ENCODE measurements at regions not wholly inside any gene's neighbourhood (a gene's known extent, or its start where the extent isn't known, plus 50 kb on each side); places are given as distances from the start of the nearest gene placed in this dataset.
"Not testable (repeated sequence)": the region's sequence is repeated elsewhere in the genome, so short reads cannot be mapped to it uniquely, and the experiment has no call there.

DNA sequence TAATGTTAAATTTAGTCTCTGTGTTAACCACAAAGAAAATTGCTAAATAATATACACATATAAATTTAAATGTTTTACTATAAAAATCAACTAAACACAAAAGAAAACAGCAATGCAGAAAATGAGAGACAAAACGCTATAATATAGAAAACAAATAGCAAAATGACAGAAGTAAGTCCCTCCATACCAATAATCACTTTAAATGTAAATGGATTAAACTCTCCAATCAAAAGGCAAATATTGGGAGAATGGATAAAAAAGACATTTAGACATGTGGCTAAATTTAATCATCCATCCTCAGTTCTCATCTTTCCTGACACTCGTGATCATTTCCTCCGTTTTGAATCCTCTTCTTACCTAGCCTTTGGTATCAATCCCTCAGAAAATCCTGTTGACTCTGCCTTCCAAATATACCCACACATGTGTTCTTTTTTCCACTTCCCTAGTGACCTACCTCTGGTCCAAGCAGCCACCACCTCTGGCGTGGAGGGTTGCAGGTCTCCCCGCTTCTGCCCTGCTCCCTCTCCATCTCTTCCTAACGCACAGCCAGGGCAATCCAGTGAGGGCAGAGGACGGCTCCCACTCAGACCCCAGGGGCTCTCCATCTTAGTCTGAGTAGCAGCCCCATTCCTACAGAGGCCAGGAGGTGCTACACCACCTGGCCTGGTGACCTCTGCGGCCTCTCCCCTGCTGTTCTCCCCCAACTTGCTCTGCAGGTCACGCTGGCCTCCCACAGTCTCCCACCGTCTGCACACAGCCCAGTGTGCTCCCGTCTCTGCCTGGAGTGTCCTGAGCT is 149.2 kb downstream of the RNASET2 start:
- Histone ChIP-seq H3K4me3 (ENCODE audit: low read length) (no peak overlapping the region), H3K27me3 (ENCODE audit: control insufficient read depth, insufficient read depth, low read length) (no peaks in the 10 kb centered on the region), H3K9me3 (ENCODE audit: control insufficient read depth, insufficient read depth, low read length) (no peaks in the 10 kb centered on the region; the same call in 1 of the 2 replicates), H3K27ac (ENCODE audit: low read length) (no peak overlapping the region), H3K36me3 (ENCODE audit: control insufficient read depth, insufficient read depth, low read length) (no peaks in the 10 kb centered on the region), H3K4me1 (ENCODE audit: control insufficient read depth, insufficient read depth, low read length) (no peaks in the 10 kb centered on the region)
- WGBS (ENCODE audit: insufficient coverage, insufficient read length), result no CpG with 5 or more reads among the region's 11 CpGs
- no peak for DNase-seq (ENCODE audit: low read depth, low spot score)

DNA sequence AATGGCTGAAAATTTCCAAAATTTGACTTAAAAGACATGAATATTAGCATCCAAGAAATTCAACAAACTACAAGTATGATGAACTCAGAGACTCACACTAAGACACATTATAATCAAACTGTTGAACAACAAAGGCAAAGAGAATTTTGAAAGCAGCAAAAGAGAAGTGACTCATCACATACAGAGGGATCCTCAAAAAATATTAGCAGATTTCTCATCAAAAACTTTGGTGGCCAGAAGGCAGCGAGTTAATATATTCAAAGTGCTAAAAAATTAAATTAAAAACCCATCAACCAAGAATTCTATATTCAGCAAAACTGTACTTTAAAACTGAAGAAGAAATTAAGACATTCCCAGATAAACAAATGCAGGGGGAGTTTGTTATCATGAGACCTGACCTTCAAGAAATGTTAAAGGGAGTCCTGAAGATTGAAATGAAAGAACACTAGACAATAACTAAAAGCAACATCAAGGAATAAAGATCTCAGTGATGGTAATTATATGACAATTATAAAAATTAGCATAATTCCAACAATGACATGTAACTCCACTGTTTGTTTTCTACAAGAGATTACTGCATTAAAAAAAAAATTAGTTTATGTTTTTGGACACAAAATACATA is 150.0 kb downstream of the RNASET2 start:
- Histone ChIP-seq H3K36me3 (ENCODE audit: control insufficient read depth, insufficient read depth, low read length) (no peaks in the 10 kb centered on the region), H3K27me3 (ENCODE audit: control insufficient read depth, insufficient read depth, low read length) (no peaks in the 10 kb centered on the region)
- WGBS (ENCODE audit: insufficient coverage, insufficient read length), result no CpG with 5 or more reads among the region's 1 CpG

DNA sequence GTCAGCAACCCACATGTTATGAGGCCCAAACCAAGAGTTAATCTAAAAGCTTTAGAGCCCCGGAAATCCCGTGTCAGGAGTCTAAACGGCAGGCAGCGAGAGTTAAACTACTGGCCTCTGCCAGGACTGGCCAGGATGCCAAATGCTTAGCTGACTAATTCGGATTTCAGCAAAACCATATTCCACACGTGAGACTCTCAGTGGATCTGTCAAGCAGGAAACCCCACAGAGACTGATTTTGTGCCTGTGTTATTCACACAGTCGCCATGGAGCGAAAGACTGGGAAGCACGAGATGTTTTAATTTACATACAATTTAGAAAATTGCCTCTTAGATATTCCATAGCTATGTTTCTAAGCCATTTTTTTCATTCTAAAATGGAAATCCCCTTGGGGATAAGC is 152.9 kb downstream of the RNASET2 start:
- Histone ChIP-seq H3K9me3 (ENCODE audit: control insufficient read depth, insufficient read depth, low read length) (no peaks in the 10 kb centered on the region; the same call in 1 of the 2 replicates), H3K4me1 (ENCODE audit: control insufficient read depth, insufficient read depth, low read length) (no peaks in the 10 kb centered on the region), H3K27ac (ENCODE audit: low read length) (no peak overlapping the region), H3K27me3 (ENCODE audit: control insufficient read depth, insufficient read depth, low read length) (no peaks in the 10 kb centered on the region), H3K36me3 (ENCODE audit: control insufficient read depth, insufficient read depth, low read length) (no peaks in the 10 kb centered on the region), H3K4me3 (ENCODE audit: low read length) (no peak overlapping the region)
- WGBS (ENCODE audit: insufficient coverage, insufficient read length), result no CpG with 5 or more reads among the region's 9 CpGs
- DNase-seq (ENCODE audit: low read depth, low spot score), result no peak

More for the DNA sequence above, 150.0 kb downstream of the RNASET2 start:
- Histone ChIP-seq H3K4me3 (ENCODE audit: low read length) (no peak overlapping the region), H3K27ac (ENCODE audit: low read length) (no peak overlapping the region), H3K4me1 (ENCODE audit: control insufficient read depth, insufficient read depth, low read length) (no peaks in the 10 kb centered on the region), H3K9me3 (ENCODE audit: control insufficient read depth, insufficient read depth, low read length) (no peaks in the 10 kb centered on the region; the same call in 1 of the 2 replicates)
- DNase-seq (ENCODE audit: low read depth, low spot score), result no peak

DNA sequence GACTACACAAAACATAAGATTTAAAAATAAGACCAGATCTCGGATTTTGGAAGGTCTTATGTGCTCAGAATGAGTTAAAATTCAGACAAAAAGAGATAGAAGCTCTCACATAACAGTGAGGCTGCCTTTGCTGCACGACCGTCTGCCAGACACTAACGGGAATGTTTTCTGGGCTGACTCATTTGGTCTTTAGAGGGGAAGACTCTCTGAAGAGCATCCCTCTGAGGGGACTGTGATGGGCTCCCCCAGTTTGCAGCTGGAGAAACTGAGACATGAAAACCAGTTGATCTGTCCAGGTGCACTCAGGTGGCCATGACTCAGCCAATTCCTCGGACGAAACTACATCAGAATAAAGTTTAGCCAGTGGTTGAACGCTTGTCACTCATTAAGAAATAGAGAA is 153.9 kb downstream of the RNASET2 start:
- H3K9me3 ChIP-seq (ENCODE audit: control insufficient read depth, insufficient read depth, low read length), result no peaks in the 10 kb centered on the region; the same call in 1 of the 2 replicates
- H3K4me3 ChIP-seq (ENCODE audit: low read length), result no peak overlapping the region
- no peaks in the 10 kb centered on the region for H3K27me3 ChIP-seq (ENCODE audit: control insufficient read depth, insufficient read depth, low read length)
- no peak overlapping the region for H3K27ac ChIP-seq (ENCODE audit: low read length)
- no peak for DNase-seq (ENCODE audit: low read depth, low spot score)
- H3K4me1 ChIP-seq (ENCODE audit: control insufficient read depth, insufficient read depth, low read length), result no peaks in the 10 kb centered on the region
- H3K36me3 ChIP-seq (ENCODE audit: control insufficient read depth, insufficient read depth, low read length), result no peaks in the 10 kb centered on the region
- no CpG with 5 or more reads among the region's 7 CpGs for WGBS (ENCODE audit: insufficient coverage, insufficient read length)

DNA sequence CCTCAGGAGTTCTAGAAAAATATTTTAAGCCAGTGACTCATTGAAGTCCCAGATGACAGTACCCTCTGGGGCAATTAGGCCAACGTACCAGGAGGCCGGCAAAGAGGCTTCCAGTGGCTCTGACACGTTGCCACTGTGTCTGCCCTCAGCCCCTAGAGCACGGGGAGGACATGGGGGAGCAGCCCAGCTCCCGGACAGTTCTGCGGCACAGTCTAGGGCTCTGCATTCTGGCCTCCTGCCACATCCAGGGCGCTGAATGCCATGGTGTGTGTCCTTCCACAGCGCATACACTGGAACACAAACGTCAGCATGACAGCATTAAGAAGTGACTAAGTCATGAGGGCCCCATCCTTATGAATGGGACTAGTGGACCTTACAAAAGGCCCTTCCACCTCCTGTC is 156.2 kb downstream of the RNASET2 start:
- H3K27me3 ChIP-seq (ENCODE audit: control insufficient read depth, insufficient read depth, low read length), result no peaks in the 10 kb centered on the region
- WGBS (ENCODE audit: insufficient coverage, insufficient read length), result no CpG with 5 or more reads among the region's 9 CpGs

DNA sequence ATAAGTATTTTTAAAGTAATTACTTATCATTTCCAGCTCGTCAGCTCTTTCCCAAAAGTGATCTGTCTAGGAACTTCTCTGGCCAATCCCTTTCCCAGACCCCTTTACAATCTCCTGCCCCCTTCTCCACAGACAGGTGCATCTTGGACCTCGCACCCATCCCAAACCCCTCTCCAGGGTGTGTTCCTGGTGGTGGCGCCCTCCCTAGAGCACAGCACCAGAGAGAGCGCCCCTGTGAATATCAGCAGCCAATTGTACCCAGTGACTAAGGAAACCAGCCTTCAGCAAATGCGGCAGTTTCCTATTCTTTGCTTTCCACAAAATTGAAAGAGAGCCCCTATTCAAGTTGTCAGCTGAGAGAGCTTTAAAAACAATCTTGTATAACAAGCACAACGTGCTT is 157.7 kb downstream of the RNASET2 start:
- no peaks in the 10 kb centered on the region for H3K36me3 ChIP-seq (ENCODE audit: control insufficient read depth, insufficient read depth, low read length)
- H3K9me3 ChIP-seq (ENCODE audit: control insufficient read depth, insufficient read depth, low read length), result no peaks in the 10 kb centered on the region
- H3K4me1 ChIP-seq (ENCODE audit: control insufficient read depth, insufficient read depth, low read length), result no peaks in the 10 kb centered on the region
- WGBS (ENCODE audit: insufficient coverage, insufficient read length), result no CpG with 5 or more reads among the region's 6 CpGs
- no peaks in the 10 kb centered on the region for H3K27me3 ChIP-seq (ENCODE audit: control insufficient read depth, insufficient read depth, low read length)
- no peak overlapping the region for H3K27ac ChIP-seq (ENCODE audit: low read length)
- DNase-seq (ENCODE audit: low read depth, low spot score), result no peak
- H3K4me3 ChIP-seq (ENCODE audit: low read length), result no peak overlapping the region

More for the DNA sequence above, 156.2 kb downstream of the RNASET2 start:
- Histone ChIP-seq H3K27ac (ENCODE audit: low read length) (no peak overlapping the region), H3K36me3 (ENCODE audit: control insufficient read depth, insufficient read depth, low read length) (no peaks in the 10 kb centered on the region), H3K4me1 (ENCODE audit: control insufficient read depth, insufficient read depth, low read length) (no peaks in the 10 kb centered on the region), H3K4me3 (ENCODE audit: low read length) (no peak overlapping the region), H3K9me3 (ENCODE audit: control insufficient read depth, insufficient read depth, low read length) (no peaks in the 10 kb centered on the region)
- no peak for DNase-seq (ENCODE audit: low read depth, low spot score)

DNA sequence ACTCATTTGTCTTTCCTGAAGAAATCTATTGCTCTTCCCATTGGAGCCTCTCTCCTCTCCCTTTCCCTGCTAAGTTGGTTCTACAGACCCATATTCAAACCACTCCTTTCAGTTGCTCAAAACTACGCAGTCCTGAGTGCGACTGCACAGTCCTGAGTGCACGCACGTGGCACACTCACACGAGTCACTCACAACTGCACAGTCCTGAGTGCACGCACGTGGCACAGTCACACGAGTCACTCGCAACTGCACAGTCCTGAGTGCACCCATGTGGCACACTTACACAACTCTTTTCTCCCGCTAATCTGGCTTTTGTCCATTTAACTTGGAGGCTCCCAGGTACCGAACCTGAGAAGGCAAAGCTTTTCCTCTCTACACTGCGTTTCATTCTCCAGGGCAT is 159.7 kb downstream of the RNASET2 start:
- Histone ChIP-seq H3K9me3 (ENCODE audit: control insufficient read depth, insufficient read depth, low read length) (no peaks in the 10 kb centered on the region), H3K4me1 (ENCODE audit: control insufficient read depth, insufficient read depth, low read length) (no peaks in the 10 kb centered on the region), H3K27ac (ENCODE audit: low read length) (no peak overlapping the region), H3K36me3 (ENCODE audit: control insufficient read depth, insufficient read depth, low read length) (no peaks in the 10 kb centered on the region), H3K27me3 (ENCODE audit: control insufficient read depth, insufficient read depth, low read length) (no peaks in the 10 kb centered on the region), H3K4me3 (ENCODE audit: low read length) (no peak overlapping the region)
- no CpG with 5 or more reads among the region's 12 CpGs for WGBS (ENCODE audit: insufficient coverage, insufficient read length)
- no peak for DNase-seq (ENCODE audit: low read depth, low spot score)

DNA sequence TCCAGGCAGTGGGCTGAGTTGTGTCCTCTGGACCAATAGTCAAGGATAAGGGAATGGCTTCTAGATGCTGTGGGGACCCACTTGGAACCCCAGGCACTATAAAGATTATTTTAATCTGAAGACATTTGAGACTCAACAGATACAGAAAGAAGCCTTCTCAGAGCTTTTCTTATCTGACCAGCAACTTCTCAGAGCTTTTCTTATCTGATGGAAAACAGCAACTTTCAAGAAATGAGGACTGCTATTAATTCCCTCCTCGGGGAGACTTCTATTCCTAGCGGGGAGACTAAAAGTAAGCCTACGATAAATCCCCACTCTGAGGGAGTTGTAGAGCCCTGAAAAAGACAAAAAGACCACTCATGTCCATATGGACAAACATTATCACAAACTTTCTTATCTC is 160.5 kb downstream of the RNASET2 start:
- WGBS (ENCODE audit: insufficient coverage, insufficient read length), result no CpG with 5 or more reads among the region's 3 CpGs
- no peak for DNase-seq (ENCODE audit: low read depth, low spot score)
- no peaks in the 10 kb centered on the region for H3K36me3 ChIP-seq (ENCODE audit: control insufficient read depth, insufficient read depth, low read length)
- H3K27ac ChIP-seq (ENCODE audit: low read length), result no peak overlapping the region
- H3K9me3 ChIP-seq (ENCODE audit: control insufficient read depth, insufficient read depth, low read length), result no peaks in the 10 kb centered on the region
- no peaks in the 10 kb centered on the region for H3K4me1 ChIP-seq (ENCODE audit: control insufficient read depth, insufficient read depth, low read length)
- H3K4me3 ChIP-seq (ENCODE audit: low read length), result no peak overlapping the region
- H3K27me3 ChIP-seq (ENCODE audit: control insufficient read depth, insufficient read depth, low read length), result no peaks in the 10 kb centered on the region

DNA sequence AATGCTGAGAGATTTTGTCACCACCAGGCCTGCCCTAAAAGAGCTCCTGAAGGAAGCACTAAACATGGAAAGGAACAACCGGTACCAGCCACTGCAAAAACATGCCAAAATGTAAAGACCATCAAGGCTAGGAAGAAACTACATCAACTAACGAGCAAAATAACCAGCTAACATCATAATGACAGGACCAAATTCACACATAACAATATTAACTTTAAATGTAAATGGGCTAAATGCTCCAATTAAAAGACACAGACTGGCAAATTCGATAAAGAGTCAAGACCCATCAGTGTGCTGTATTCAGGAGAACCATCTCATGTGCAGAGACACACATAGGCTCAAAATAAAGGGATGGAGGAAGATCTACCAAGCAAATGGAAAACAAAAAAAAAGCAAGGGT is 163.8 kb upstream of the RPS6KA2 start:
- H3K4me3 ChIP-seq (ENCODE audit: low read length); DNase-seq (ENCODE audit: low read depth, low spot score); H3K9me3 ChIP-seq (ENCODE audit: control insufficient read depth, insufficient read depth, low read length); H3K27ac ChIP-seq (ENCODE audit: low read length); H3K27me3 ChIP-seq (ENCODE audit: control insufficient read depth, insufficient read depth, low read length); H3K4me1 ChIP-seq (ENCODE audit: control insufficient read depth, insufficient read depth, low read length); H3K36me3 ChIP-seq (ENCODE audit: control insufficient read depth, insufficient read depth, low read length): not testable (repeated sequence)
- no CpG with 5 or more reads among the region's 3 CpGs for WGBS (ENCODE audit: insufficient coverage, insufficient read length)

DNA sequence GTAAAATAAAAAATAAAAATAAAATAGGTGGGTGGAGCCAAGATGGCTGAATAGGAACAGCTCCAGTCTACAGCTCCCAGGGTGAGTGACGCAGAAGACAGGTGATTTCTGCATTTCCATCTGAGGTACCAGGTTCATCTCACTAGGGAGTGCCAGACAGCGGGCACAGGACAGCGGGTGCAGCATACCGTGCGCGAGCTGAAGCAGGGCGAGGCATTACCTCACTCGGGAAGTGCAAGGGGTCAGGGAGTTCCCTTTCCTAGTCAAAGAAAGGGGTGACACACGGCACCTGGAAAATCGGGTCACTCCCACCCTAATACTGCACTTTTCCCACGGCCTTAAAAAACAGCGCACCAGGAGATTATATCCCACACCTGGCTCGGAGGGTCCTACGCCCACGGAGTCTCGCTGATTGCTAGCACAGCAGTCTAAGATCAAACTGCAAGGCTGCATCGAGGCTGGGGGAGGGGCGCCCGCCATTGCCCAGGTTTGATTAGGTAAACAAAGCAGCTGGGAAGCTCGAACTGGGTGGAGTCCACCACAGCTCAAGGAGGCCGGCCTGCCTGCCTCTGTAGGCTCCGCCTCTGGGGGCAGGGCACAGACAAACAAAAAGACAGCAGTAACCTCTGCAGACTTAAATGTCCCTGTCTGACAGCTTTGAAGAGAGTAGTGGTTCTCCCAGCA is 161.9 kb upstream of the RPS6KA2 start:
- H3K36me3 ChIP-seq (ENCODE audit: control insufficient read depth, insufficient read depth, low read length); H3K4me3 ChIP-seq (ENCODE audit: low read length); H3K27ac ChIP-seq (ENCODE audit: low read length); DNase-seq (ENCODE audit: low read depth, low spot score); H3K9me3 ChIP-seq (ENCODE audit: control insufficient read depth, insufficient read depth, low read length); H3K4me1 ChIP-seq (ENCODE audit: control insufficient read depth, insufficient read depth, low read length); H3K27me3 ChIP-seq (ENCODE audit: control insufficient read depth, insufficient read depth, low read length): not testable (repeated sequence)
- no CpG with 5 or more reads among the region's 22 CpGs for WGBS (ENCODE audit: insufficient coverage, insufficient read length)
